ENCODE measurements at regions not wholly inside any gene's neighbourhood (a gene's known extent, or its start where the extent isn't known, plus 50 kb on each side); places are given as distances from the start of the nearest gene placed in this dataset.

- no peak for ATAC-seq
- intact Hi-C loops (cut with micrococcal nuclease; ENCODE audit: unreplicated experiment) = no loop called here
- Histone ChIP-seq H3K36me3 (ENCODE audit: control insufficient read depth, insufficient read depth, low read length) (no peaks in the 10 kb centered on the region), H3K9me3 (ENCODE audit: control insufficient read depth, insufficient read depth, low read depth, low read length) (no peaks in the 10 kb centered on the region), H3K27me3 (ENCODE audit: control insufficient read depth, insufficient read depth, low read length) (no peaks in the 10 kb centered on the region), H3K4me3 (ENCODE audit: low read depth in 2 of 2, low read length in 2 of 2) (no peak overlapping the region), H3K4me1 (ENCODE audit: control insufficient read depth, insufficient read depth, low read length) (no peaks in the 10 kb centered on the region), H3K27ac (ENCODE audit: low read length) (no peak overlapping the region)
- in situ Hi-C loops (cut with HindIII; ENCODE audit: low pct_unique_long_range_greater_than_20kb, low sequenced_read_pairs) = no loop called here
- no peak for DNase-seq (ENCODE audit: low read depth, low spot score)
- ChIA-PET CTCF (no interaction called here), POLR2A (no interaction called here)
- BruUV-seq (replicated peaks) = no TSS peak
- TF ChIP-seq SIN3A (IDR thresholded peaks at IDR 0.05; ENCODE audit: borderline replicate concordance, insufficient read depth, low read depth, low read length) = no peak
- TF ChIP-seq REST (IDR thresholded peaks at IDR 0.05; ENCODE audit: insufficient read depth in 1 of 2, low read depth in 2 of 2, low read length in 1 of 2) = no peak
- TF ChIP-seq POLR2AphosphoS5 (IDR thresholded peaks at IDR 0.05; ENCODE audit: low read depth, low read length) = no peak
- TF ChIP-seq TCF7L2 (IDR thresholded peaks at IDR 0.05; ENCODE audit: low read depth, low read length) = no peak
- TF ChIP-seq CTCF (IDR thresholded peaks at IDR 0.05) = no peak
Observed at GRCh38 chr1:81607924-81608323, 192.8 kb upstream of the ADGRL2 start.

DNA sequence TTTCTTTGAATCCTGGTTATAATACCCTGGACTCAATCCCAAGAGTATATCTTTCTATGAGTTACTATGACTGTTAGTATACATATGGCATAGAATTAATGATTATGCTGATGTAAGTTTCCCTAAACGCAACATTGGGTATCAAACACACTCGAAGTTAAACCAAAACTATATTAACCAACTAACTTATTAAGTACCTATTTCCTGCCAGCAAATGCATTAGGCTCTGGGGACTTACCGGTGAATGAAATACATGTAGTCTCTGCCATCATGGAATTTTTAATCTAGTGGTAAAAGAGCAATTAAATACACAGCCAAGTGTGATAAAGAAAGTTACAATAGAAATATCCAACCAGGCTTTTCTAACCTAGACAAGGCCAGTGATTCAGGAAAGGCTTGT, 193.6 kb upstream of the ADGRL2 start:
- intact Hi-C loops (cut with micrococcal nuclease; ENCODE audit: unreplicated experiment) = no loop called here
- DNase-seq (ENCODE audit: low read depth, low spot score) (no peak), ATAC-seq (no peak)
- in situ Hi-C loops (cut with HindIII; ENCODE audit: low pct_unique_long_range_greater_than_20kb, low sequenced_read_pairs) = no loop called here
- Histone ChIP-seq H3K9me3 (ENCODE audit: control insufficient read depth, insufficient read depth, low read depth, low read length) (no peaks in the 10 kb centered on the region), H3K4me1 (ENCODE audit: control insufficient read depth, insufficient read depth, low read length) (no peaks in the 10 kb centered on the region), H3K27me3 (ENCODE audit: control insufficient read depth, insufficient read depth, low read length) (no peaks in the 10 kb centered on the region), H3K27ac (ENCODE audit: low read length) (no peak overlapping the region), H3K4me3 (ENCODE audit: low read depth in 2 of 2, low read length in 2 of 2) (no peak overlapping the region), H3K36me3 (ENCODE audit: control insufficient read depth, insufficient read depth, low read length) (no peaks in the 10 kb centered on the region)
- no TSS peak for BruUV-seq (replicated peaks)
- no peak for TF ChIP-seq TCF7L2 (IDR thresholded peaks at IDR 0.05; ENCODE audit: low read depth, low read length)
- TF ChIP-seq SIN3A (IDR thresholded peaks at IDR 0.05; ENCODE audit: borderline replicate concordance, insufficient read depth, low read depth, low read length) = no peak
- TF ChIP-seq REST (IDR thresholded peaks at IDR 0.05; ENCODE audit: insufficient read depth in 1 of 2, low read depth in 2 of 2, low read length in 1 of 2) = no peak
- no peak for TF ChIP-seq POLR2AphosphoS5 (IDR thresholded peaks at IDR 0.05; ENCODE audit: low read depth, low read length)
- TF ChIP-seq CTCF (IDR thresholded peaks at IDR 0.05) = no peak
- POLR2A ChIA-PET = no interaction called here
- CTCF ChIA-PET = no interaction called here

Data from Panc1 (cell line).